ENCODE measurements at regions not wholly inside any gene's neighbourhood (a gene's known extent, or its start where the extent isn't known, plus 50 kb on each side); places are given as distances from the start of the nearest gene placed in this dataset.

GRCh38 chr6:81575442-81575841 lies 177.0 kb downstream of the TENT5A start:
- no peaks in the 10 kb centered on the region for H3K79me2 ChIP-seq (ENCODE audit: insufficient read depth, low read depth, low read length)
- H3K4me2 ChIP-seq (ENCODE audit: low read length), result no peak overlapping the region
- no peaks in the 10 kb centered on the region for H3K36me3 ChIP-seq (ENCODE audit: insufficient read depth, low read length)
- H3K9me2 ChIP-seq (ENCODE audit: insufficient read depth, low read length), result no peaks in the 10 kb centered on the region
- H3K4me3 ChIP-seq (ENCODE audit: low read depth, low read length, poor library complexity, severe bottlenecking), result no peak overlapping the region
- TF ChIP-seq EZH2phosphoT487 (IDR thresholded peaks at IDR 0.05; ENCODE audit: borderline replicate concordance, low read depth, low read length), result no peak
- DNase-seq (ENCODE audit: low spot score), result no peak
- POLR2A ChIA-PET, result no interaction called here
- CTCF ChIA-PET (ENCODE audit: unreplicated experiment), result no interaction called here
- 0 out of 2 replicates have a peak, but pooled peaks cover 4% of the 10 kb centered on the region for H3K9me3 ChIP-seq (ENCODE audit: low read length)
- H4K20me1 ChIP-seq (ENCODE audit: insufficient read depth, low read length), result no peaks in the 10 kb centered on the region
- no TSS peak for BruUV-seq (replicated peaks)
- no peaks in the 10 kb centered on the region for H3K4me1 ChIP-seq (ENCODE audit: insufficient read depth, low read length, poor library complexity, severe bottlenecking)
- intact Hi-C loops (cut with micrococcal nuclease; ENCODE audit: unreplicated experiment), result no loop called here
- no peak overlapping the region for H2AFZ ChIP-seq (ENCODE audit: low read length)
- H3K27ac ChIP-seq (ENCODE audit: low read depth, low read length, poor library complexity, severe bottlenecking), result no peak overlapping the region

GRCh38 chr6:81572020-81572419 lies 180.5 kb downstream of the TENT5A start:
- Histone ChIP-seq H3K36me3 (ENCODE audit: insufficient read depth, low read length) (no peaks in the 10 kb centered on the region), H4K20me1 (ENCODE audit: insufficient read depth, low read length) (no peaks in the 10 kb centered on the region), H3K9me2 (ENCODE audit: insufficient read depth, low read length) (no peaks in the 10 kb centered on the region), H3K4me1 (ENCODE audit: insufficient read depth, low read length, poor library complexity, severe bottlenecking) (no peaks in the 10 kb centered on the region), H3K27ac (ENCODE audit: low read depth, low read length, poor library complexity, severe bottlenecking) (no peak overlapping the region), H2AFZ (ENCODE audit: low read length) (no peak overlapping the region), H3K4me3 (ENCODE audit: low read depth, low read length, poor library complexity, severe bottlenecking) (no peak overlapping the region), H3K9me3 (ENCODE audit: low read length) (0 out of 2 replicates have a peak, but pooled peaks cover 1% of the 10 kb centered on the region), H3K4me2 (ENCODE audit: low read length) (no peak overlapping the region), H3K79me2 (ENCODE audit: insufficient read depth, low read depth, low read length) (no peaks in the 10 kb centered on the region)
- intact Hi-C loops (cut with micrococcal nuclease; ENCODE audit: unreplicated experiment), result no loop called here
- ChIA-PET CTCF (ENCODE audit: unreplicated experiment) (no interaction called here), POLR2A (no interaction called here)
- DNase-seq (ENCODE audit: low spot score), result no peak
- no TSS peak for BruUV-seq (replicated peaks)
- TF ChIP-seq EZH2phosphoT487 (IDR thresholded peaks at IDR 0.05; ENCODE audit: borderline replicate concordance, low read depth, low read length), result no peak
- no peak for TF ChIP-seq CTCF (conservative IDR thresholded peaks at IDR 0.05; ENCODE audit: low read length)

GRCh38 chr6:81570681-81571080 lies 181.8 kb downstream of the TENT5A start:
- BruUV-seq (replicated peaks), result no TSS peak
- no peak overlapping the region for H3K4me2 ChIP-seq (ENCODE audit: low read length)
- H2AFZ ChIP-seq (ENCODE audit: low read length), result no peak overlapping the region
- H3K9me3 ChIP-seq (ENCODE audit: low read length), result no peaks in the 10 kb centered on the region
- no peak for DNase-seq (ENCODE audit: low spot score)
- TF ChIP-seq EZH2phosphoT487 (IDR thresholded peaks at IDR 0.05; ENCODE audit: borderline replicate concordance, low read depth, low read length), result no peak
- TF ChIP-seq CTCF (conservative IDR thresholded peaks at IDR 0.05; ENCODE audit: low read length), result no peak
- H3K79me2 ChIP-seq (ENCODE audit: insufficient read depth, low read depth, low read length), result no peaks in the 10 kb centered on the region
- no peak overlapping the region for H3K27ac ChIP-seq (ENCODE audit: low read depth, low read length, poor library complexity, severe bottlenecking)
- H3K4me3 ChIP-seq (ENCODE audit: low read depth, low read length, poor library complexity, severe bottlenecking), result no peak overlapping the region
- H3K36me3 ChIP-seq (ENCODE audit: insufficient read depth, low read length), result no peaks in the 10 kb centered on the region
- H3K9me2 ChIP-seq (ENCODE audit: insufficient read depth, low read length), result no peaks in the 10 kb centered on the region
- CTCF ChIA-PET (ENCODE audit: unreplicated experiment), result no interaction called here
- POLR2A ChIA-PET, result no interaction called here
- no peaks in the 10 kb centered on the region for H3K4me1 ChIP-seq (ENCODE audit: insufficient read depth, low read length, poor library complexity, severe bottlenecking)
- intact Hi-C loops (cut with micrococcal nuclease; ENCODE audit: unreplicated experiment), result no loop called here
- no peaks in the 10 kb centered on the region for H4K20me1 ChIP-seq (ENCODE audit: insufficient read depth, low read length)
